Adipocyte (in vitro differentiated cells): ENCODE measurements at regions not wholly inside any gene's neighbourhood (a gene's known extent, or its start where the extent isn't known, plus 50 kb on each side); places are given as distances from the start of the nearest gene placed in this dataset.

ENCODE experiments used
- DNase-seq: peaks from one replicate; pipeline ENCODE4 v3.0.0-alpha.2; 2015; ENCODE audit warnings: low read depth
- H3K27me3 ChIP-seq: replicated peaks from 2 replicates; pipeline ENCODE4 v1.7.0; 2013; ENCODE audit warnings: mild to moderate bottlenecking, low read length, moderate library complexity; ENCODE audit not compliant: control insufficient read depth, insufficient read depth
- H3K36me3 ChIP-seq: 2 replicates; pipeline ENCODE4 v1.7.0; 2013; ENCODE audit warnings: low read length, mild to moderate bottlenecking, moderate library complexity; ENCODE audit not compliant: control insufficient read depth, insufficient read depth, severe bottlenecking
- H3K4me1 ChIP-seq: 2 replicates; pipeline ENCODE4 v1.7.0; 2013; ENCODE audit warnings: mild to moderate bottlenecking, low read length, moderate library complexity; ENCODE audit not compliant: control insufficient read depth, insufficient read depth
- H3K4me3 ChIP-seq: 2 replicates; pipeline ENCODE4 v1.7.0; 2013; ENCODE audit warnings: mild to moderate bottlenecking, low read length, moderate library complexity
- H3K9ac ChIP-seq: 2 replicates; pipeline ENCODE4 v1.7.0; 2013; ENCODE audit warnings: mild to moderate bottlenecking, low read length, moderate library complexity
- H3K9me3 ChIP-seq: 2 replicates; pipeline ENCODE4 v1.7.0; 2013; ENCODE audit warnings: mild to moderate bottlenecking, low read length, moderate library complexity; ENCODE audit not compliant: control insufficient read depth

GRCh38 chr14:86299994-86300393, 770.0 kb downstream of the FLRT2 start:
- no peak overlapping the region for H3K9ac ChIP-seq
- no peak for DNase-seq
- H3K27me3 ChIP-seq: no peaks in the 10 kb centered on the region
- H3K4me1 ChIP-seq: no peaks in the 10 kb centered on the region
- no peak overlapping the region for H3K4me3 ChIP-seq
- H3K9me3 ChIP-seq: no peaks in the 10 kb centered on the region
- H3K36me3 ChIP-seq: no peaks in the 10 kb centered on the region

- DNase-seq: peak; percentile 94
- Histone ChIP-seq H3K4me1 (no peaks in the 10 kb centered on the region), H3K27me3 (no peaks in the 10 kb centered on the region), H3K4me3 (no peak overlapping the region), H3K9me3 (peaks cover 3% of the 10 kb centered on the region), H3K9ac (no peak overlapping the region), H3K36me3 (no peaks in the 10 kb centered on the region)
Observed at GRCh38 chr14:86296173-86296572, 766.2 kb downstream of the FLRT2 start.

- H3K27me3 ChIP-seq: no peaks in the 10 kb centered on the region
- no peaks in the 10 kb centered on the region for H3K36me3 ChIP-seq
- H3K9ac ChIP-seq: no peak overlapping the region
Observed at GRCh38 chr14:86288336-86288735, 758.4 kb downstream of the FLRT2 start.

GRCh38 chr14:86279405-86279804, 749.5 kb downstream of the FLRT2 start:
- no peaks in the 10 kb centered on the region for H3K27me3 ChIP-seq

More at GRCh38 chr14:86288336-86288735, 758.4 kb downstream of the FLRT2 start:
- peaks cover 1% of the 10 kb centered on the region for H3K9me3 ChIP-seq
- DNase-seq: no peak
- no peak overlapping the region for H3K4me3 ChIP-seq
- no peaks in the 10 kb centered on the region for H3K4me1 ChIP-seq

GRCh38 chr14:86257973-86258372, 728.0 kb downstream of the FLRT2 start:
- Histone ChIP-seq H3K9ac (no peak overlapping the region), H3K27me3 (no peaks in the 10 kb centered on the region), H3K4me3 (no peak overlapping the region), H3K36me3 (no peaks in the 10 kb centered on the region), H3K4me1 (no peaks in the 10 kb centered on the region), H3K9me3 (no peaks in the 10 kb centered on the region)
- no peak for DNase-seq

More at GRCh38 chr14:86279405-86279804, 749.5 kb downstream of the FLRT2 start:
- Histone ChIP-seq H3K9me3 (no peaks in the 10 kb centered on the region), H3K9ac (no peak overlapping the region), H3K36me3 (no peaks in the 10 kb centered on the region), H3K4me1 (no peaks in the 10 kb centered on the region), H3K4me3 (no peak overlapping the region)
- DNase-seq: no peak

GRCh38 chr14:86243158-86243557, 713.2 kb downstream of the FLRT2 start:
- DNase-seq: no peak
- Histone ChIP-seq H3K9me3 (no peaks in the 10 kb centered on the region), H3K4me3 (no peak overlapping the region)

GRCh38 chr14:86237733-86238132, 707.8 kb downstream of the FLRT2 start:
- Histone ChIP-seq H3K9ac (no peak overlapping the region), H3K36me3 (no peaks in the 10 kb centered on the region), H3K4me1 (no peaks in the 10 kb centered on the region), H3K4me3 (no peak overlapping the region), H3K27me3 (no peaks in the 10 kb centered on the region), H3K9me3 (peaks cover 6% of the 10 kb centered on the region)
- no peak for DNase-seq

More at GRCh38 chr14:86243158-86243557, 713.2 kb downstream of the FLRT2 start:
- no peaks in the 10 kb centered on the region for H3K27me3 ChIP-seq
- H3K9ac ChIP-seq: no peak overlapping the region
- no peaks in the 10 kb centered on the region for H3K36me3 ChIP-seq
- no peaks in the 10 kb centered on the region for H3K4me1 ChIP-seq

- Histone ChIP-seq H3K4me3 (no peak overlapping the region), H3K9ac (no peak overlapping the region), H3K27me3 (no peaks in the 10 kb centered on the region), H3K36me3 (no peaks in the 10 kb centered on the region), H3K4me1 (no peaks in the 10 kb centered on the region), H3K9me3 (no peaks in the 10 kb centered on the region)
- peak; percentile 25 for DNase-seq
Observed at GRCh38 chr14:86221755-86222154, 691.8 kb downstream of the FLRT2 start.

- DNase-seq: peak; percentile 2
- no peak overlapping the region for H3K4me3 ChIP-seq
Observed at GRCh38 chr14:86221000-86221399, 691.1 kb downstream of the FLRT2 start.

GRCh38 chr14:86217523-86217922, 687.6 kb downstream of the FLRT2 start:
- Histone ChIP-seq H3K27me3 (no peaks in the 10 kb centered on the region), H3K36me3 (no peaks in the 10 kb centered on the region), H3K4me1 (no peaks in the 10 kb centered on the region), H3K9me3 (no peaks in the 10 kb centered on the region), H3K4me3 (no peak overlapping the region), H3K9ac (no peak overlapping the region)
- no peak for DNase-seq

More at GRCh38 chr14:86221000-86221399, 691.1 kb downstream of the FLRT2 start:
- Histone ChIP-seq H3K9ac (no peak overlapping the region), H3K4me1 (no peaks in the 10 kb centered on the region), H3K27me3 (no peaks in the 10 kb centered on the region), H3K36me3 (no peaks in the 10 kb centered on the region), H3K9me3 (no peaks in the 10 kb centered on the region)

GRCh38 chr14:86203843-86204242, 673.9 kb downstream of the FLRT2 start:
- H3K9ac ChIP-seq: no peak overlapping the region
- no peak overlapping the region for H3K4me3 ChIP-seq
- no peaks in the 10 kb centered on the region for H3K4me1 ChIP-seq
- peaks cover 6% of the 10 kb centered on the region for H3K9me3 ChIP-seq
- no peaks in the 10 kb centered on the region for H3K27me3 ChIP-seq
- no peak for DNase-seq
- no peaks in the 10 kb centered on the region for H3K36me3 ChIP-seq

GRCh38 chr14:86196471-86196870, 666.5 kb downstream of the FLRT2 start:
- H3K36me3 ChIP-seq: no peaks in the 10 kb centered on the region
- DNase-seq: no peak
- no peaks in the 10 kb centered on the region for H3K4me1 ChIP-seq
- H3K27me3 ChIP-seq: no peaks in the 10 kb centered on the region
- no peaks in the 10 kb centered on the region for H3K9me3 ChIP-seq
- no peak overlapping the region for H3K4me3 ChIP-seq
- no peak overlapping the region for H3K9ac ChIP-seq
